RWPE2 (cell line): ENCODE measurements at regions not wholly inside any gene's neighbourhood (a gene's known extent, or its start where the extent isn't known, plus 50 kb on each side); places are given as distances from the start of the nearest gene placed in this dataset.

ENCODE experiments used
- ATAC-seq: fragments of 200-7000 bp; cut with Tn5 transposase; 3 replicates; pipeline ENCODE4 v1.9.1; 2021; ENCODE audit warnings: low read depth
- DNase-seq: peaks from one replicate; pipeline ENCODE4 v3.0.0-alpha.2; 2020; ENCODE audit warnings: low spot score
- H3K27ac ChIP-seq: fragments of 450-650 bp; 2 replicates; pipeline ENCODE4 v1.5.1; 2017; ENCODE audit warnings: mild to moderate bottlenecking; ENCODE audit not compliant: poor library complexity, severe bottlenecking
- H3K27me3 ChIP-seq: fragments of 250-450 bp; sonication (Bioruptor Pico); 2 replicates; pipeline ENCODE4 v1.5.1; 2021; ENCODE audit warnings: mild to moderate bottlenecking, moderate library complexity; ENCODE audit not compliant: insufficient read depth, poor library complexity, severe bottlenecking
- H3K36me3 ChIP-seq: fragments of 250-450 bp; sonication (Bioruptor Pico); 2 replicates; pipeline ENCODE4 v1.5.1; 2020; ENCODE audit warnings: low read depth, mild to moderate bottlenecking, moderate library complexity
- H3K4me1 ChIP-seq: fragments of 250-450 bp; sonication (Bioruptor Pico); 2 replicates; pipeline ENCODE4 v1.5.1; 2021; ENCODE audit warnings: mild to moderate bottlenecking, moderate library complexity; ENCODE audit not compliant: insufficient read depth, poor library complexity, severe bottlenecking
- H3K4me3 ChIP-seq: fragments of 250-450 bp; sonication (Bioruptor Pico); 2 replicates; pipeline ENCODE4 v1.5.1; 2021; ENCODE audit warnings: mild to moderate bottlenecking, moderate library complexity; ENCODE audit not compliant: severe bottlenecking
- H3K9me3 ChIP-seq: fragments of 250-450 bp; sonication (Bioruptor Pico); 2 replicates; pipeline ENCODE4 v1.5.1; 2021; ENCODE audit warnings: mild to moderate bottlenecking, moderate library complexity; ENCODE audit not compliant: severe bottlenecking
- CTCF ChIP-seq: fragments of 450-650 bp; IDR thresholded peaks from one replicate; pipeline ENCODE4 v1.5.1; 2017; ENCODE audit warnings: mild to moderate bottlenecking, moderate library complexity; ENCODE audit not compliant: poor library complexity, severe bottlenecking

GRCh38 chr15:91620229-91620628, 233.3 kb upstream of the SLCO3A1 start:
- H3K36me3 ChIP-seq = no peaks in the 10 kb centered on the region
- H3K4me3 ChIP-seq = no peak overlapping the region
- H3K27me3 ChIP-seq = peaks cover 8% of the 10 kb centered on the region
- TF ChIP-seq CTCF = no peak
- H3K9me3 ChIP-seq = no peaks in the 10 kb centered on the region
- no peak for DNase-seq
- H3K27ac ChIP-seq = no peak overlapping the region
- 0 out of 3 replicates have a peak, but pooled peaks have one; percentile 13 for ATAC-seq
- H3K4me1 ChIP-seq = no peaks in the 10 kb centered on the region

- no peak for ATAC-seq
- H3K9me3 ChIP-seq = no peaks in the 10 kb centered on the region
- H3K36me3 ChIP-seq = no peaks in the 10 kb centered on the region
- TF ChIP-seq CTCF = no peak
- DNase-seq = no peak
- H3K27me3 ChIP-seq = peaks cover 8% of the 10 kb centered on the region
- H3K4me1 ChIP-seq = no peaks in the 10 kb centered on the region
- H3K4me3 ChIP-seq = no peak overlapping the region
- H3K27ac ChIP-seq = no peak overlapping the region
These were observed 231.3 kb upstream of the SLCO3A1 start for GRCh38 chr15:91622235-91622634.

GRCh38 chr15:91622711-91623342, 230.7 kb upstream of the SLCO3A1 start:
- Histone ChIP-seq H3K4me3 (no peak overlapping the region), H3K27ac (no peak overlapping the region)

GRCh38 chr15:91624353-91624968, 229.0 kb upstream of the SLCO3A1 start:
- Histone ChIP-seq H3K27me3 (peaks cover 6% of the 10 kb centered on the region), H3K4me3 (no peak overlapping the region), H3K4me1 (no peaks in the 10 kb centered on the region), H3K27ac (no peak overlapping the region), H3K36me3 (no peaks in the 10 kb centered on the region), H3K9me3 (no peaks in the 10 kb centered on the region)
- TF ChIP-seq CTCF = no peak
- ATAC-seq (peak; percentile 45; the same call in 1 of the 3 replicates), DNase-seq (no peak)

More at GRCh38 chr15:91622711-91623342, 230.7 kb upstream of the SLCO3A1 start:
- TF ChIP-seq CTCF = no peak
- Histone ChIP-seq H3K36me3 (no peaks in the 10 kb centered on the region), H3K4me1 (no peaks in the 10 kb centered on the region), H3K9me3 (no peaks in the 10 kb centered on the region), H3K27me3 (peaks cover 8% of the 10 kb centered on the region)
- ATAC-seq (no peak), DNase-seq (no peak)

- no peaks in the 10 kb centered on the region for H3K27me3 ChIP-seq
- no peaks in the 10 kb centered on the region for H3K4me1 ChIP-seq
- no peak for DNase-seq
- no peak overlapping the region for H3K27ac ChIP-seq
- peak; percentile 44 for ATAC-seq
- H3K4me3 ChIP-seq = no peak overlapping the region
- no peaks in the 10 kb centered on the region for H3K36me3 ChIP-seq
- no peak for TF ChIP-seq CTCF
- no peaks in the 10 kb centered on the region for H3K9me3 ChIP-seq
These were observed 228.0 kb upstream of the SLCO3A1 start for GRCh38 chr15:91625506-91625905.
